ENCODE measurements at regions not wholly inside any gene's neighbourhood (a gene's known extent, or its start where the extent isn't known, plus 50 kb on each side); places are given as distances from the start of the nearest gene placed in this dataset.

DNA sequence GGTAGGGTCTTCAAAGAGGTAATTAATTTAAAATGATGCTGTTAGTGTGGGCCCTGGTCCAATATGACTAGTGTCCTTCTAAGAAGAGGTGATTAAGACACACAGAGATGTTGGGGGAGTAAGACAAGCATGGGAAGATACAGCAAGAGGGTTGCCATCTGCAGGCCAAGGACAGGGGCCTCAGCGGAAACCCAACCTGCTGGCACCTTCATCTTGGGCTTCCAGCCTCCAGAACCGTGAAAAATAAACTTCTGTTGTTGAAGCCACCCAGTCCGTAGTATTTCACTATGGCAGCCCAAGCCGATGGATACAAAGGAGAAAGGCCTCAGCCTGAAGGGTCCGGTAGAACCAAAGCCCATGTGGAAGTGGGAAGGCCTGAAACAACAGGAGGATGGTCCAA lies 161.7 kb upstream of the UBE2E1 start:
- H3K36me3 Mint-ChIP-seq (ENCODE audit: low read depth): no peaks in the 10 kb centered on the region
- intact Hi-C loops (cut with micrococcal nuclease): no loop called here
- DNase-seq: no peak
- ChIA-PET CTCF (no interaction called here), POLR2A (no interaction called here)
- no peak for ATAC-seq (ENCODE audit: low read depth)
- no peak overlapping the region for H3K4me3 Mint-ChIP-seq
- H3K27me3 Mint-ChIP-seq: no peaks in the 10 kb centered on the region
- H3K9me3 Mint-ChIP-seq: no peaks in the 10 kb centered on the region
- TF ChIP-seq, protein P1, sequence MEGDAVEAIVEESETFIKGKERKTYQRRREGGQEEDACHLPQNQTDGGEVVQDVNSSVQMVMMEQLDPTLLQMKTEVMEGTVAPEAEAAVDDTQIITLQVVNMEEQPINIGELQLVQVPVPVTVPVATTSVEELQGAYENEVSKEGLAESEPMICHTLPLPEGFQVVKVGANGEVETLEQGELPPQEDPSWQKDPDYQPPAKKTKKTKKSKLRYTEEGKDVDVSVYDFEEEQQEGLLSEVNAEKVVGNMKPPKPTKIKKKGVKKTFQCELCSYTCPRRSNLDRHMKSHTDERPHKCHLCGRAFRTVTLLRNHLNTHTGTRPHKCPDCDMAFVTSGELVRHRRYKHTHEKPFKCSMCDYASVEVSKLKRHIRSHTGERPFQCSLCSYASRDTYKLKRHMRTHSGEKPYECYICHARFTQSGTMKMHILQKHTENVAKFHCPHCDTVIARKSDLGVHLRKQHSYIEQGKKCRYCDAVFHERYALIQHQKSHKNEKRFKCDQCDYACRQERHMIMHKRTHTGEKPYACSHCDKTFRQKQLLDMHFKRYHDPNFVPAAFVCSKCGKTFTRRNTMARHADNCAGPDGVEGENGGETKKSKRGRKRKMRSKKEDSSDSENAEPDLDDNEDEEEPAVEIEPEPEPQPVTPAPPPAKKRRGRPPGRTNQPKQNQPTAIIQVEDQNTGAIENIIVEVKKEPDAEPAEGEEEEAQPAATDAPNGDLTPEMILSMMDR (IDR thresholded peaks at IDR 0.05): no peak
- H3K4me1 Mint-ChIP-seq: no peaks in the 10 kb centered on the region
- no peak overlapping the region for H3K27ac Mint-ChIP-seq

- Mint-ChIP-seq H3K9me3 (no peaks in the 10 kb centered on the region), H3K4me3 (no peak overlapping the region), H3K36me3 (ENCODE audit: low read depth) (no peaks in the 10 kb centered on the region), H3K27ac (no peak overlapping the region), H3K27me3 (no peaks in the 10 kb centered on the region), H3K4me1 (no peaks in the 10 kb centered on the region)
- DNase-seq: no peak
- CTCF ChIA-PET: no interaction called here
- POLR2A ChIA-PET: no interaction called here
- intact Hi-C loops (cut with micrococcal nuclease): no loop called here
- TF ChIP-seq, protein P1 (IDR thresholded peaks at IDR 0.05): no peak
- ATAC-seq (ENCODE audit: low read depth): no peak
These were observed 161.1 kb upstream of the UBE2E1 start for GRCh38 chr3:23644676-23645075.

- no peak for ATAC-seq (ENCODE audit: low read depth)
- Mint-ChIP-seq H3K27ac (no peak overlapping the region), H3K27me3 (no peaks in the 10 kb centered on the region), H3K4me3 (no peak overlapping the region), H3K9me3 (no peaks in the 10 kb centered on the region), H3K4me1 (peaks cover 6% of the 10 kb centered on the region), H3K36me3 (ENCODE audit: low read depth) (no peaks in the 10 kb centered on the region)
- POLR2A ChIA-PET: no interaction called here
- CTCF ChIA-PET: no interaction called here
- intact Hi-C loops (cut with micrococcal nuclease): no loop called here
- DNase-seq: no peak
- TF ChIP-seq, protein P1 (IDR thresholded peaks at IDR 0.05): no peak
These were observed 160.1 kb upstream of the UBE2E1 start for GRCh38 chr3:23645533-23646183.

DNA sequence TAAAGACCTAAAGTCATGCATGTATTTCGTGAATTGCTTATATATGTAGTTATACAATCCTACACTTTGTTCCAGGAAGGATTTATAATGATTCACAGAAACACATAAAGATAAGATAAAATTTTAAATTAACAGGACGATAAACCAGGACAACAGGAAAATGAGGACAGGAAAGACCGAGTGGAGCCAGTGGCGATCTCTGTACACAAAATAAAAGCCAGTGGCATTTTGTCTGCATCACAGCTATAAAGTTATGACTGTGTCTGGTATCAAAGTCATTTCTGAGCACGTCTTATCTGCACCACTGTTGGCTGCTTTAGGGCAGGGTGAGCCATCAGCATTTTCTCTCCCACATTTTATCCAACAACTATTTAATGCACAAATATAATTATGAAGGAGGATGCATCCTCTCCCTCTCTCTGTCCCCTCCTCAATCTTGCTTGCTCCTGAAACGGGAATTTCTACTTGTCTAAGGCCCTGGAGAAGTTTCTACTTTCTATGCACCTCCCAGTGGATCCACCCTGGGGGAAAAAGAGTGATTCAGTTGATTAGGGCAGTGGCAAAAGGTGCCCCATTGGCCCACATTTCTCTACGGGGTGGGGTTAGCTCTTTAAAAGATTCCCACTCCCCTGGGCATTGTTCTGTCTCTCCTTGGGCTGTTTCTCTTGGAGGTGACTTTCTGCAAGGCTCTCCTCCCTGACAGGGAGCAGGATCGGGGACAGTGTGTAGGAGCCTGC lies 159.4 kb upstream of the UBE2E1 start:
- DNase-seq (no peak), ATAC-seq (ENCODE audit: low read depth) (no peak)
- intact Hi-C loops (cut with micrococcal nuclease): no loop called here
- no peaks in the 10 kb centered on the region for H3K27me3 Mint-ChIP-seq
- H3K4me3 Mint-ChIP-seq: no peak overlapping the region
- H3K36me3 Mint-ChIP-seq (ENCODE audit: low read depth): no peaks in the 10 kb centered on the region
- ChIA-PET POLR2A (no interaction called here), CTCF (no interaction called here)
- TF ChIP-seq, protein P1 (IDR thresholded peaks at IDR 0.05): no peak
- H3K27ac Mint-ChIP-seq: no peak overlapping the region
- no peaks in the 10 kb centered on the region for H3K9me3 Mint-ChIP-seq
- peaks cover 9% of the 10 kb centered on the region for H3K4me1 Mint-ChIP-seq

DNA sequence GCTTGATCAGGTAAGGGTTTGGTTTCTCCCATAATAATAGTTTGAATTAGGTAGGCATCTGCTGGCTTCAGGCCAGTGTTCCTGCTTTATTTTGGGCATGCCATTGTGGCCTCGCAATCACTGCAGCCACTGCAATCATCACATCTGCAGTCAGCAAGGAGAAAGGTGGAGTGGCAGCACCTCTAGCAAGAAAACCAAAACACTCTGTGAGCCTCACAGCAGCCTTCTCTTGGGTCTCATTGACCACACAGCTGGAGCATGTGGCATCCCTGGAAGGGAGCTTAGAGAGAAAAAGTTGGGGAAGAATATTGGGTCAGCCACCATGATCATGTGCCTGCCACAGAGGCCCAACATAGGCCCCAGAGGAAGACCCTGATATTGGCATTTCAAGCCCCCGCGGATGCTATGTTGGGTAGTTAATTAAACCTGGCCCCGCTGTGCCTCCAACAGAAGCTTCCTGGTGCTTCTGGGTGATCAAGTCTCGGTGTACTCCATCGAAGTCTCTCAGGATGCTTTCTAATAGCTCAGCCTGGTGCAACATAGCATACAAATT lies 158.0 kb upstream of the UBE2E1 start:
- intact Hi-C loops (cut with micrococcal nuclease): no loop called here
- ChIA-PET CTCF (no interaction called here), POLR2A (no interaction called here)
- DNase-seq (no peak), ATAC-seq (ENCODE audit: low read depth) (no peak)
- H3K9me3 Mint-ChIP-seq: no peaks in the 10 kb centered on the region
- no peaks in the 10 kb centered on the region for H3K27me3 Mint-ChIP-seq
- TF ChIP-seq, protein P1 (IDR thresholded peaks at IDR 0.05): no peak
- H3K36me3 Mint-ChIP-seq (ENCODE audit: low read depth): no peaks in the 10 kb centered on the region
- H3K4me3 Mint-ChIP-seq: no peak overlapping the region
- no peak overlapping the region for H3K27ac Mint-ChIP-seq
- peaks cover 9% of the 10 kb centered on the region for H3K4me1 Mint-ChIP-seq
